Breast epithelium (tissue), 4 donors: ENCODE measurements at regions not wholly inside any gene's neighbourhood (a gene's known extent, or its start where the extent isn't known, plus 50 kb on each side); places are given as distances from the start of the nearest gene placed in this dataset.

ENCODE experiments used
- DNase-seq, 2 donors: peaks; one replicate each; pipeline ENCODE4 v3.0.0-alpha.2; 2019; ENCODE audit warnings: low spot score in 2 of 2
- H3K27ac ChIP-seq, 2 donors: fragments of 200-600 bp; sonication (generic) in 1 of 2; one replicate each; pipeline ENCODE4 v1.5.1; 2016 to 2019; ENCODE audit warnings: mild to moderate bottlenecking in 1 of 2
- H3K27me3 ChIP-seq, 2 donors: fragments of 200-600 bp; sonication (generic) in 1 of 2; one replicate each; pipeline versions ENCODE4 v1.5.1 to v1.6.0; 2017 to 2019; ENCODE audit warnings: control low read depth in 1 of 2, mild to moderate bottlenecking in 1 of 2
- H3K36me3 ChIP-seq: fragments of 200-600 bp; one replicate; pipeline ENCODE4 v1.5.1; 2019
- H3K4me1 ChIP-seq, 2 donors: fragments of 200-600 bp; sonication (generic); one replicate each; pipeline ENCODE4 v1.5.1; 2016 to 2019; ENCODE audit warnings: control low read depth in 1 of 2
- H3K4me3 ChIP-seq, 3 donors: fragments of 200-600 bp; sonication (generic); 1 replicate in 2 of 3; 2 replicates in 1 of 3; pipeline ENCODE4 v1.5.1; 2016 to 2019; ENCODE audit warnings: mild to moderate bottlenecking in 3 of 3, moderate library complexity in 2 of 3
- H3K9me3 ChIP-seq, 2 donors: fragments of 200-600 bp; sonication (generic) in 1 of 2; one replicate each; pipeline ENCODE4 v1.5.1; 2016 to 2019; ENCODE audit warnings: control low read depth in 1 of 2
- POLR2A ChIP-seq: fragments of 450-650 bp; IDR thresholded peaks from one replicate; pipeline ENCODE4 v1.6.1; 2016; ENCODE audit warnings: antibody characterized with exemption, mild to moderate bottlenecking, moderate library complexity
- POLR2AphosphoS5 ChIP-seq, 3 donors: sonication (generic); formaldehyde crosslinking; IDR thresholded peaks; one replicate each; pipeline ENCODE4 v1.6.1; 2017; ENCODE audit warnings: antibody characterized with exemption in 3 of 3
- intact Hi-C: fragments of 100-400 bp; cut with DNase I; formaldehyde crosslinking; loops from one replicate; pipeline ENCODE4 v1.15.1; 2023; ENCODE audit warnings: low total_unique reads
- TF ChIP-seq, protein P1 (sequence below), 3 donors: fragments of 450-650 bp; IDR thresholded peaks; one replicate each; pipeline ENCODE4 v1.5.1; 2016 to 2017; ENCODE audit warnings: antibody characterized with exemption in 3 of 3, mild to moderate bottlenecking in 3 of 3, moderate library complexity in 3 of 3

DNA sequence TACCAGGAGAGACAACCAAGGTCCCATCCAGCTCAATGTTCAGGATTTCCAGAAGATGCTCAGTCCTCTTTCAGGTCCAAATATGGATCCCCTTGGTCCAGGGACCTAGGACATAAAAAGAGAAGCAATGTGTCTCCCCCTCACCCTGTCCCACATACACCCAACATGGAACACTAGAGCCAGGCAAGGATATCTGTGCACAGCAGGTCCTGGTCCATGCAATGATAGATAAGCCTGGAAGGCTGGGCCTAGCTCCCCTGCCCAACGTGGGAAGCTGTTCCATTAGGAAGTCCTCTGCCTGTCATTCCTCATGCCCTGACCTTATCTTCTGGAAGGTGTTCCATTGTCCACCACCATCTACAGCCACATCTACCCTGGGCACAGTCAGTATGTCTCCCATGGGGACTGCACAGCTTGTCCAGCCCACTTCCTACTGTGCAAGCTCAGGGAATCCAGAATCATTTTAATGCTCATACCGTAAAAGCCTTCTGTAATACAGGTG is 1434.8 kb downstream of the TBC1D22A start:
- DNase-seq = no peak
- intact Hi-C loops = loop anchor here (10.0 kb wide), 1 partner anchor 1138 kb away; no protein-coding TSS in a partner anchor
- H3K4me1 ChIP-seq = no peaks in the 10 kb centered on the region
- no peaks in the 10 kb centered on the region for H3K36me3 ChIP-seq
- H3K27me3 ChIP-seq = peaks cover 0 to 30% of the 10 kb centered on the region in 2 donors
- no peak overlapping the region for H3K27ac ChIP-seq
- peaks cover 0 to 7% of the 10 kb centered on the region in 2 donors for H3K9me3 ChIP-seq
- TF ChIP-seq, protein P1, sequence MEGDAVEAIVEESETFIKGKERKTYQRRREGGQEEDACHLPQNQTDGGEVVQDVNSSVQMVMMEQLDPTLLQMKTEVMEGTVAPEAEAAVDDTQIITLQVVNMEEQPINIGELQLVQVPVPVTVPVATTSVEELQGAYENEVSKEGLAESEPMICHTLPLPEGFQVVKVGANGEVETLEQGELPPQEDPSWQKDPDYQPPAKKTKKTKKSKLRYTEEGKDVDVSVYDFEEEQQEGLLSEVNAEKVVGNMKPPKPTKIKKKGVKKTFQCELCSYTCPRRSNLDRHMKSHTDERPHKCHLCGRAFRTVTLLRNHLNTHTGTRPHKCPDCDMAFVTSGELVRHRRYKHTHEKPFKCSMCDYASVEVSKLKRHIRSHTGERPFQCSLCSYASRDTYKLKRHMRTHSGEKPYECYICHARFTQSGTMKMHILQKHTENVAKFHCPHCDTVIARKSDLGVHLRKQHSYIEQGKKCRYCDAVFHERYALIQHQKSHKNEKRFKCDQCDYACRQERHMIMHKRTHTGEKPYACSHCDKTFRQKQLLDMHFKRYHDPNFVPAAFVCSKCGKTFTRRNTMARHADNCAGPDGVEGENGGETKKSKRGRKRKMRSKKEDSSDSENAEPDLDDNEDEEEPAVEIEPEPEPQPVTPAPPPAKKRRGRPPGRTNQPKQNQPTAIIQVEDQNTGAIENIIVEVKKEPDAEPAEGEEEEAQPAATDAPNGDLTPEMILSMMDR (IDR thresholded peaks at IDR 0.05) = no peak
- TF ChIP-seq POLR2A (no peak), POLR2AphosphoS5 (IDR thresholded peaks at IDR 0.05) (no peak)
- no peak overlapping the region for H3K4me3 ChIP-seq

DNA sequence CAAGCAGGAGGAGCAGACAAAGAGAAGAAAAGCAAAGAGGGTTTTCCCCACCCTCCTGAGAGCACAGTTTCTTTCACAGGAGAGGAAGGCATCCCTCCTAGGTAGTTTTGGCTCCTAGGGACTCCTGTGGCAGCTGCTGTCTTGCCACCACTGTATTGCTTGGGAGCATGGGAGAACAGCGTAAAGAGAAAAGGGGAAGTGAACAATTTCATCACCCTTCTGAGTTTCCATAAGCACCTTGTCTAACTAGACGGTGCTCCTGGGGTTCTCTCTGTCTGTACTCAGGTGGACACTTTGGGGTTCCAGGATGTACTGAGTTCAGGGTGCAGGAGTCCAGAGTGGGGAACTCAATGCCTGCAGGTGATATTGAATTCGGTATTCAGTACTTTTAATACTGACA is 1430.5 kb downstream of the TBC1D22A start:
- H3K36me3 ChIP-seq = no peaks in the 10 kb centered on the region
- H3K27me3 ChIP-seq = peaks cover 0 to 20% of the 10 kb centered on the region in 2 donors
- no peak overlapping the region for H3K27ac ChIP-seq
- H3K4me1 ChIP-seq = no peaks in the 10 kb centered on the region
- intact Hi-C loops = loop anchor here (10.0 kb wide), 1 partner anchor 1142 kb away; no protein-coding TSS in a partner anchor
- TF ChIP-seq POLR2AphosphoS5 (IDR thresholded peaks at IDR 0.05) (no peak), POLR2A (no peak)
- TF ChIP-seq, protein P1 (IDR thresholded peaks at IDR 0.05) = no peak
- DNase-seq = no peak
- H3K9me3 ChIP-seq = peaks cover 3 to 34% of the 10 kb centered on the region in 2 donors
- no peak overlapping the region for H3K4me3 ChIP-seq

DNA sequence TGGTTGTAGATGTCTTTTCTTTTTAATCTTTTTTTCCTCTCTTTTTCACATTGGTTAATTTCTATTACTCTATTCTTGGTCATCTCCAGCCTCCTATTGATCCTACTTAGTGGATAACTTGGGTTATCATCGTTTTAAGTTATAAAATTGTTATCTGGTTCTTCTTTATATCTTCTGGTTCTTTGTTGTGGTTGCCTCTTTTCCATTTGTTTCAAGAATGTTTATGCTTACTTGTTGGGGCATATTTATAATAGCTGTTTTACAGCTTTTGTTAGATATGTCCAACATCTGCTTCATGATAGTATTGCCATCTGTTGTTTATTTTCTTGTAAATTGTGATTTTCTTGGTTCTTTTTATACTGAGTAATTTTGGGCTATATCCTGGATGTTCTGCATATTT is 1429.6 kb downstream of the TBC1D22A start:
- Histone ChIP-seq H3K27me3 (peaks cover 0 to 12% of the 10 kb centered on the region in 2 donors), H3K4me3 (no peak overlapping the region), H3K36me3 (no peaks in the 10 kb centered on the region), H3K9me3 (peaks cover 3 to 34% of the 10 kb centered on the region in 2 donors), H3K4me1 (no peaks in the 10 kb centered on the region), H3K27ac (no peak overlapping the region)
- no peak for DNase-seq
- intact Hi-C loops = loop anchor here (10.0 kb wide), 1 partner anchor 1143 kb away; no protein-coding TSS in a partner anchor
- TF ChIP-seq, protein P1 (IDR thresholded peaks at IDR 0.05) = no peak
- TF ChIP-seq POLR2A (no peak), POLR2AphosphoS5 (IDR thresholded peaks at IDR 0.05) (no peak)

DNA sequence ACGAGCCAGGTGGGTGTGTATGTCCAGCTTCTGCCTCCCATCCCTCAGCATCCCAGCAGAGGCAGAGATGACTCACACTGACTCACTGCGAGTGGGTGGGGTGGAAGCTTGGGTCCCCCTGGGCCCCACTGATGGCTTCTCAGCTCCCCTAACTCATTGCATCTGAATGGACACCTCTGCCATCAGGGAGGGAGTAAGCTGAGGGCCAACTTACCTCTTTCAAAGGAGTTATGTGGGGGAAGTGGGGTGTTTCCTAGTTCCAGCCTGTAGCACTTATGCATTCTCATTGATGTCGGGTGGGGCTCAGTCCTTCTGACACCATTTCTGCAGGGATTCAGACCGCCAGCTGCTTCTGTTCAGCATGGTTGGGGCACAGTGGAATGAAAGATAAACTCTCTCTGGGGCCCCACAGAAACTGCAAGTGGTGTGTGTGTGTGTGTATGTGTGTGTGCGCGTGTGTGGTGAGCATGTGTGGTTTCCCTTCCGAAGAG is 1425.8 kb downstream of the TBC1D22A start:
- Histone ChIP-seq H3K4me1 (no peaks in the 10 kb centered on the region), H3K36me3 (no peaks in the 10 kb centered on the region), H3K4me3 (no peak overlapping the region), H3K27ac (no peak overlapping the region), H3K9me3 (peaks cover 3 to 34% of the 10 kb centered on the region in 2 donors), H3K27me3 (peaks cover 0 to 4% of the 10 kb centered on the region in 2 donors)
- DNase-seq = no peak
- no peak for TF ChIP-seq POLR2AphosphoS5 (IDR thresholded peaks at IDR 0.05)
- TF ChIP-seq, protein P1 (IDR thresholded peaks at IDR 0.05) = no peak
- no peak for TF ChIP-seq POLR2A
- intact Hi-C loops = no loop called here

DNA sequence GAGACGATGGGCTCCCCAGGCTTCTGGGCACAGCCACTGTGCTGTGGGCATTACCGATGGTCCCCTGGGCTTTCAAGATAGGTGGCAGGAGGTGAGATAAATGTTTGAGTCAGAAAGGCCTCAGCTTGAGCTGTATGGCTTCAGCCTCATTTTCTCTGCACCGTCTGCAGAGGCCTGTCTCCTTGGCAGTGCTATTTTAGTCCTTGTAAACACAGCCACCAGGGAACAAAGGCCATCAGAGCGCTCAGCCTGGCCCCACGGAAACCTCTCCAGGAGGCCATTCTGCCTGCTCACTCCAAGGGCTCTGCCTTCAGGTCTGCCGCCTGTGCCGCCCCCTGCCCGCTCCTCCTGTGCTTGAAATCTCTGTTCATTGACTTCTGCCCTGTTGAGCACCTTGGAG is 1424.9 kb downstream of the TBC1D22A start:
- Histone ChIP-seq H3K4me1 (no peaks in the 10 kb centered on the region), H3K4me3 (no peak overlapping the region), H3K9me3 (peaks cover 3 to 28% of the 10 kb centered on the region in 2 donors), H3K27ac (no peak overlapping the region), H3K36me3 (no peaks in the 10 kb centered on the region), H3K27me3 (peaks cover 0 to 9% of the 10 kb centered on the region in 2 donors)
- intact Hi-C loops = no loop called here
- no peak for DNase-seq
- TF ChIP-seq POLR2A (no peak), POLR2AphosphoS5 (IDR thresholded peaks at IDR 0.05) (no peak)
- TF ChIP-seq, protein P1 (IDR thresholded peaks at IDR 0.05) = no peak
